ENCODE measurements at regions not wholly inside any gene's neighbourhood (a gene's known extent, or its start where the extent isn't known, plus 50 kb on each side); places are given as distances from the start of the nearest gene placed in this dataset.

DNA sequence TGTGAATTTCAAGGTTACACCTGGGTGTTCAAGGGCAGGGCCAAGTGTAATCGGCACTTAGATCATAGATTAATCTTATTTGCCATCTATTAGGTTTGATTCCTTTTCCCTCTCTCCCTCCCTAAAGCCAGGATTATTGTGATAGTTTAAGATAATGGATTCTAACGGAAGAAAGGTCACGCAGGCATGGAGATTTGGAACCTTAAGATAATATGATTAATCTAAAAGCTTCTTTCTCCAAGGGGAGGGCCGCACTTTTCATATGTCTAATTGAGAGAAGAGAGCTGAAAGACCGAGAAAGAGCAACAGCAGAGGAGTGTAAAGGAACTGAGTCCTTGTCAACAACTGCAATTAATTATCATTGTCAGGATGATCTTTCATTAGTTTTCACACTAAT, 858.8 kb upstream of the NR2F2 start:
- no peak for TF ChIP-seq POLR2A (IDR thresholded peaks at IDR 0.05)
- TF ChIP-seq, protein P1, sequence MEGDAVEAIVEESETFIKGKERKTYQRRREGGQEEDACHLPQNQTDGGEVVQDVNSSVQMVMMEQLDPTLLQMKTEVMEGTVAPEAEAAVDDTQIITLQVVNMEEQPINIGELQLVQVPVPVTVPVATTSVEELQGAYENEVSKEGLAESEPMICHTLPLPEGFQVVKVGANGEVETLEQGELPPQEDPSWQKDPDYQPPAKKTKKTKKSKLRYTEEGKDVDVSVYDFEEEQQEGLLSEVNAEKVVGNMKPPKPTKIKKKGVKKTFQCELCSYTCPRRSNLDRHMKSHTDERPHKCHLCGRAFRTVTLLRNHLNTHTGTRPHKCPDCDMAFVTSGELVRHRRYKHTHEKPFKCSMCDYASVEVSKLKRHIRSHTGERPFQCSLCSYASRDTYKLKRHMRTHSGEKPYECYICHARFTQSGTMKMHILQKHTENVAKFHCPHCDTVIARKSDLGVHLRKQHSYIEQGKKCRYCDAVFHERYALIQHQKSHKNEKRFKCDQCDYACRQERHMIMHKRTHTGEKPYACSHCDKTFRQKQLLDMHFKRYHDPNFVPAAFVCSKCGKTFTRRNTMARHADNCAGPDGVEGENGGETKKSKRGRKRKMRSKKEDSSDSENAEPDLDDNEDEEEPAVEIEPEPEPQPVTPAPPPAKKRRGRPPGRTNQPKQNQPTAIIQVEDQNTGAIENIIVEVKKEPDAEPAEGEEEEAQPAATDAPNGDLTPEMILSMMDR (IDR thresholded peaks at IDR 0.05), result no peak

Data from body of pancreas (tissue), 4 donors.